Chondrocyte (in vitro differentiated cells): ENCODE measurements at regions not wholly inside any gene's neighbourhood (a gene's known extent, or its start where the extent isn't known, plus 50 kb on each side); places are given as distances from the start of the nearest gene placed in this dataset.
"Not testable (repeated sequence)": the region's sequence is repeated elsewhere in the genome, so short reads cannot be mapped to it uniquely, and the experiment has no call there.

Source experiments
- DNase-seq: peaks from one replicate; pipeline ENCODE4 v3.0.0; 2021; ENCODE audit warnings: mixed read lengths, low spot score
- H3K27ac Mint-ChIP-seq: one replicate; pipeline ENCODE4 v1.8.0; 2021; ENCODE audit warnings: mild to moderate bottlenecking, moderate library complexity, mixed read lengths; ENCODE audit not compliant: unreplicated experiment
- H3K27me3 Mint-ChIP-seq: 2 replicates; pipeline ENCODE4 v1.8.0; 2021; ENCODE audit warnings: low read depth, mixed read lengths
- H3K36me3 Mint-ChIP-seq: 2 replicates; pipeline ENCODE4 v1.8.0; 2021; ENCODE audit warnings: low read depth, mixed read lengths
- H3K4me1 Mint-ChIP-seq: 2 replicates; pipeline ENCODE4 v1.8.0; 2021; ENCODE audit warnings: low read depth, mild to moderate bottlenecking, mixed read lengths
- H3K4me3 Mint-ChIP-seq: one replicate; pipeline ENCODE4 v1.8.0; 2021; ENCODE audit warnings: mild to moderate bottlenecking, moderate library complexity, mixed read lengths; ENCODE audit not compliant: unreplicated experiment
- H3K9me3 Mint-ChIP-seq: 2 replicates; pipeline ENCODE4 v1.8.0; 2021; ENCODE audit warnings: low read depth, mixed read lengths
- CTCF ChIP-seq: fragments of 200-600 bp; sonication (generic); IDR thresholded peaks from 2 replicates; pipeline ENCODE4 v1.5.0; 2021; ENCODE audit warnings: antibody characterized with exemption, mild to moderate bottlenecking, moderate library complexity

DNA sequence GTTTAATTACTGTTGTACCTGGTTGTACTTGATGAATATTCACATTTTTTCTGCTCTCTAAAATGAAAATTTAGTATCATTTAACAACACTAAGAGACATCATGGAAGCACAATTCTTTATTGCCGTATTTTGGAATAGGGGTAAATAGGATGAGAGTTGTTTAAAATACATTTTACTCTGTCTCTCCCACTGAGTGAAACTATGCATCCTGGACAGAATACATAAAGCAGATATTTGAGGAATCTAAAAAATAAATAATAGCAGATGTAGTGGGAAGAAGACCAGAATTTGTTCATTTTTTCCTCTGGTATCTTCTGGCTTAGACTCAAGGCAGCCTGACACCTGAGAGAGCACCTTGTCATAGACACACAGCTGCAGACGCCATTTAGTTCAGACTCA, 119.1 kb upstream of the AHI1 start:
- Mint-ChIP-seq H3K4me1 (peaks cover 7% of the 10 kb centered on the region), H3K36me3 (no peaks in the 10 kb centered on the region), H3K27me3 (peaks cover 4% of the 10 kb centered on the region), H3K9me3 (no peaks in the 10 kb centered on the region), H3K4me3 (no peak overlapping the region), H3K27ac (no peak overlapping the region)
- no peak for TF ChIP-seq CTCF
- DNase-seq = no peak

DNA sequence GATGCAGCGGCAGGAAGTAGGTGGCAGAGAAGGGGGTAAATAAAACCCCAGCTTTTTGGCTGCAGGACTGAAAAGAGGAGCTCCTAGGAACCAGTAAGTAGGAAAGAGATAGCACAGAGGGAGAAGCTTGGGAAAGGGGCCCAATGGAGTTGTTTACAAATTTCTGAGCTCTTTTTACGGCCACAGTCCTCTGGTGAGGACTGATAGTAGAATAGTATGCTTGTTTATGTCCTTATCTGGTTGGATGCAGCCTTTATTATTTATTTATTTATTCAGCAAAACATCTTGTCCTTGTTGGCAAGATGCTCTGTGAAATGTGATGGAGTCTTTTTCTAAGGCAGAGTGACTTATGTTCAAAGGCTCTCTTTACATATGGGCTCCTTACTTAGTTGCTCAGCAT, 119.7 kb upstream of the AHI1 start:
- peaks cover 4% of the 10 kb centered on the region for H3K27me3 Mint-ChIP-seq
- TF ChIP-seq CTCF = no peak
- H3K9me3 Mint-ChIP-seq = no peaks in the 10 kb centered on the region
- H3K4me1 Mint-ChIP-seq = peaks cover 7% of the 10 kb centered on the region
- DNase-seq = no peak
- no peak overlapping the region for H3K27ac Mint-ChIP-seq
- H3K4me3 Mint-ChIP-seq = no peak overlapping the region
- H3K36me3 Mint-ChIP-seq = no peaks in the 10 kb centered on the region

DNA sequence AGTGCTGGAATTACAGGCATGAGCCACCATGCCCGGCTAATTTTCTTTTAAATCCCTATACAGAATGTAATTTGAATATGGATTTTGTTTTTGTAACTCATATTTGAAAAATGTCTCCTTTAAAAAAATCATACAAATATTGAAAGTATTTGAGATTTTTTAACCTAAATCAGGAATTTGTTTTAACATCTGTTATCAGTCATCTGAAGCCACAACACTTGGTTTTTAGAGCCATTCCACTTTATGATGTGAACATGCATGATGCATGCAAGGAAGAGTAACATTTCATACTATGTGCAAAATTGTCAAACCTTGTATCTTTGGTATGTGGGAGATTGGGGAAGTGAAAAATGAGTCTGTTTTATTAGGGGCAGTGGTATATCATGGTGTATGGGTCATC, 124.5 kb upstream of the AHI1 start:
- Mint-ChIP-seq H3K4me1 (peaks cover under 1% of the 10 kb centered on the region), H3K27me3 (no peaks in the 10 kb centered on the region), H3K4me3 (no peak overlapping the region), H3K9me3 (no peaks in the 10 kb centered on the region), H3K27ac (no peak overlapping the region), H3K36me3 (no peaks in the 10 kb centered on the region)
- no peak for TF ChIP-seq CTCF
- DNase-seq = no peak

DNA sequence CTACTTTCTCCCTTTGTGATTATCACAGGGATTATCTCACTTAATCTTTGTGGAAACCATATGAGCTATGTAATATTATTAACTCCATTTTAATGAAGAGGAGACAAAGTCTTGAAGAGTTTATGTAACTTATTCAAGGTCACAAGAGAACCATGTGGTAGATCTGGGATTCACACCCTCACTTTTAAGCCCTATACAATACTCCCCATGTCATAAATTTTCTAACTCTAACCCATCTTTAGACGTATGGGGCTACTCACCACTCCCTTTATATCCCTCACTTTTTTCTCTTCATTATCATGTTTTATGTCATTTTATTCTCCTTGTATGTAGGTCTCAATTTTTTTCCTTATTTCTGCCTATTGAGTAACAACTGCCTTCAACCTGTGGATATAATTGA, 126.4 kb upstream of the AHI1 start:
- DNase-seq = no peak
- Mint-ChIP-seq H3K9me3 (no peaks in the 10 kb centered on the region), H3K27ac (no peak overlapping the region), H3K4me1 (no peaks in the 10 kb centered on the region), H3K4me3 (no peak overlapping the region), H3K27me3 (no peaks in the 10 kb centered on the region), H3K36me3 (no peaks in the 10 kb centered on the region)
- TF ChIP-seq CTCF = no peak

DNA sequence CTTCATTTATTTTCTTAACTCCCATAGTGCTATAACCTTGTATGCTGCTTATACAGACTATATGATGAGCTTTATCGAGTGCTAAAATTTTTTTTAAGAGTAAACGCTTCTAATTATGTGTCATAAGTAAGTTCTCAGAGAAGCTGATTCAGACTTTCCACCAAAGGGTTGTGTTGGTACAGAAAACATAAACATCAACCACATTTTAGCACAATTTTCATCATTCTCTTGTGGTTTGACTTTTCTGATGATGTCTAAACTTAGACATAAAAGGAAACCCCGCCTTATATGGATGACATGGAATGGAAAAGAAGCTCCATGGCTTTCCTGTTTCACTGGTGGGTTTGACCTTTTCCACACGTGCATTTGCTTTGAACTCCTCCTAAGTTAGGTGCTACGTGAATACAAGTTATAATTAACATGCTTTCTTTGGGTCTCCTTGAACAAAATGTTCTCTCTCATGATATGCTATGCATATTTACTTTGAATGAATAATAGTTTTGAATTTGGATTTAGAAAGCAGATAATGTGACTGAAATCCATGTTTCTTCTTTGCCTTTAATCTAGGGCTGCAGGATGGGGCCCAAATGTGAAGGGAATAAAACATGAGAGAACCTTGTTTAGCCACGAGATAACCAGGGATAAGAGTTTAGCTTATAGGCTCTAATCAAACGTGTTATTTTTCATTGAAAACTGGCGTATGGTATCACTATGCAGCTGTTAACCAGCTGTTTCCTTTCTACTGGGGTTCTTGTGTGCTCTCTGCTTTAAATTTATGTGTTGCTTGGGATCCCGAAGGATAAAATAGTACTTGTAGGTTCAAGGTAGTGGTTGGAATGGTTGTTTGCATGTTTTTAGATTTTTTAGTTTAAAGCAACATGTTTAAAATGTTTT, 127.1 kb upstream of the AHI1 start:
- no peak for TF ChIP-seq CTCF
- H3K27ac Mint-ChIP-seq = no peak overlapping the region
- H3K36me3 Mint-ChIP-seq = no peaks in the 10 kb centered on the region
- no peaks in the 10 kb centered on the region for H3K9me3 Mint-ChIP-seq
- no peaks in the 10 kb centered on the region for H3K27me3 Mint-ChIP-seq
- no peak for DNase-seq
- H3K4me1 Mint-ChIP-seq = no peaks in the 10 kb centered on the region
- no peak overlapping the region for H3K4me3 Mint-ChIP-seq

- not testable (repeated sequence) for H3K9me3 Mint-ChIP-seq, H3K4me1 Mint-ChIP-seq
Observed at GRCh38 chr6:135626001-135626400, 128.5 kb upstream of the AHI1 start.

More at GRCh38 chr6:135626001-135626400, 128.5 kb upstream of the AHI1 start:
- H3K27me3 Mint-ChIP-seq, H3K36me3 Mint-ChIP-seq, H3K27ac Mint-ChIP-seq, DNase-seq, H3K4me3 Mint-ChIP-seq: not testable (repeated sequence)
